ENCODE measurements at regions not wholly inside any gene's neighbourhood (a gene's known extent, or its start where the extent isn't known, plus 50 kb on each side); places are given as distances from the start of the nearest gene placed in this dataset.

- H3K4me3 ChIP-seq (ENCODE audit: low read depth, low read length) = no peak overlapping the region
- no peak for TF ChIP-seq ZNF510 (tag by site-specific recombination; IDR thresholded peaks at IDR 0.05; ENCODE audit: insufficient replicate concordance)
- no peak for TF ChIP-seq TRIM28 (IDR thresholded peaks at IDR 0.05; ENCODE audit: borderline replicate concordance, low read length)
- no peak for TF ChIP-seq MEIS1 (CRISPR knock-in tag; IDR thresholded peaks at IDR 0.05; ENCODE audit: borderline replicate concordance)
- no peak for TF ChIP-seq ZNF561 (tag by site-specific recombination; IDR thresholded peaks at IDR 0.05; ENCODE audit: borderline replicate concordance)
- TF ChIP-seq, protein P1, sequence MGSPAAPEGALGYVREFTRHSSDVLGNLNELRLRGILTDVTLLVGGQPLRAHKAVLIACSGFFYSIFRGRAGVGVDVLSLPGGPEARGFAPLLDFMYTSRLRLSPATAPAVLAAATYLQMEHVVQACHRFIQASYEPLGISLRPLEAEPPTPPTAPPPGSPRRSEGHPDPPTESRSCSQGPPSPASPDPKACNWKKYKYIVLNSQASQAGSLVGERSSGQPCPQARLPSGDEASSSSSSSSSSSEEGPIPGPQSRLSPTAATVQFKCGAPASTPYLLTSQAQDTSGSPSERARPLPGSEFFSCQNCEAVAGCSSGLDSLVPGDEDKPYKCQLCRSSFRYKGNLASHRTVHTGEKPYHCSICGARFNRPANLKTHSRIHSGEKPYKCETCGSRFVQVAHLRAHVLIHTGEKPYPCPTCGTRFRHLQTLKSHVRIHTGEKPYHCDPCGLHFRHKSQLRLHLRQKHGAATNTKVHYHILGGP (tag by site-specific recombination; IDR thresholded peaks at IDR 0.05) = no peak
- TF ChIP-seq ZFP3 (tag by site-specific recombination; IDR thresholded peaks at IDR 0.05; ENCODE audit: low read depth) = no peak
- TF ChIP-seq BCL11B (tag by site-specific recombination; IDR thresholded peaks at IDR 0.05; ENCODE audit: low read depth) = no peak
- no peak for TF ChIP-seq ZNF266 (tag by site-specific recombination; IDR thresholded peaks at IDR 0.05; ENCODE audit: low read depth)
- no peak for TF ChIP-seq ZNF426 (tag by site-specific recombination; IDR thresholded peaks at IDR 0.05)
- no peak for TF ChIP-seq EGR2 (tag by site-specific recombination; IDR thresholded peaks at IDR 0.05; ENCODE audit: low read depth)
- no peak for TF ChIP-seq ZNF76 (tag by site-specific recombination; IDR thresholded peaks at IDR 0.05; ENCODE audit: borderline replicate concordance, low read depth)
- TF ChIP-seq SP7 (tag by site-specific recombination; IDR thresholded peaks at IDR 0.05) = no peak
- no peak for TF ChIP-seq ZNF624 (tag by site-specific recombination; IDR thresholded peaks at IDR 0.05)
- no peak for TF ChIP-seq ZNF626 (tag by site-specific recombination; IDR thresholded peaks at IDR 0.05)
- CTCF ChIA-PET = interaction anchor here (0.6 to 3.1 kb wide), 4 partner anchors 16 to 184 kb away, joined by 3 to 11 read pairs (median 4); no protein-coding TSS in a partner anchor
- H3K36me3 ChIP-seq (ENCODE audit: control insufficient read depth in 2 of 2, insufficient read depth in 1 of 2, low read length in 2 of 2) = no peaks in the 10 kb centered on the region
- POLR2A ChIA-PET = no interaction called here
- H3K9me3 ChIP-seq (ENCODE audit: control insufficient read depth, insufficient read depth, low read depth, low read length) = no peaks in the 10 kb centered on the region
- H3K4me1 ChIP-seq (ENCODE audit: control insufficient read depth, insufficient read depth, low read length) = peaks cover 5% of the 10 kb centered on the region; the same call in 1 of the 2 replicates
- H3K27ac ChIP-seq (ENCODE audit: extremely low read depth, low read depth, low read length) = no peak overlapping the region
Measured at GRCh38 chr15:88987934-88988671, 74.9 kb upstream of the MFGE8 start.

- peaks cover 5% of the 10 kb centered on the region; the same call in 1 of the 2 replicates for H3K4me1 ChIP-seq (ENCODE audit: control insufficient read depth, insufficient read depth, low read length)
Measured at GRCh38 chr15:88989578-88989977, 76.4 kb upstream of the MFGE8 start.

More at GRCh38 chr15:88989578-88989977, 76.4 kb upstream of the MFGE8 start:
- no peak overlapping the region for H3K27ac ChIP-seq (ENCODE audit: extremely low read depth, low read depth, low read length)
- no peaks in the 10 kb centered on the region for H3K9me3 ChIP-seq (ENCODE audit: control insufficient read depth, insufficient read depth, low read depth, low read length)
- CTCF ChIA-PET = interaction anchor here (0.6 to 1.4 kb wide), 4 partner anchors 29 to 111 kb away, joined by 3 to 5 read pairs (median 3); no protein-coding TSS in a partner anchor
- POLR2A ChIA-PET = no interaction called here
- no peaks in the 10 kb centered on the region for H3K36me3 ChIP-seq (ENCODE audit: control insufficient read depth in 2 of 2, insufficient read depth in 1 of 2, low read length in 2 of 2)
- no peak for TF ChIP-seq ZNF777 (tag by site-specific recombination; IDR thresholded peaks at IDR 0.05; ENCODE audit: borderline replicate concordance)
- TF ChIP-seq ZSCAN23 (tag by site-specific recombination; IDR thresholded peaks at IDR 0.05) = no peak
- TF ChIP-seq ZNF335 (tag by site-specific recombination; conservative IDR thresholded peaks at IDR 0.05) = no peak
- no peak for TF ChIP-seq ZNF747 (tag by site-specific recombination; IDR thresholded peaks at IDR 0.05)
- no peak for TF ChIP-seq ZNF175 (tag by site-specific recombination; IDR thresholded peaks at IDR 0.05)
- no peak for TF ChIP-seq ZNF521 (tag by site-specific recombination; IDR thresholded peaks at IDR 0.05)
- TF ChIP-seq ZNF513 (tag by site-specific recombination; IDR thresholded peaks at IDR 0.05) = no peak
- TF ChIP-seq ZNF341 (tag by site-specific recombination; IDR thresholded peaks at IDR 0.05; ENCODE audit: low read depth) = no peak
- TF ChIP-seq ZNF837 (tag by site-specific recombination; IDR thresholded peaks at IDR 0.05) = no peak
- no peak for TF ChIP-seq ZBTB17 (tag by site-specific recombination; IDR thresholded peaks at IDR 0.05)
- TF ChIP-seq, protein P2, sequence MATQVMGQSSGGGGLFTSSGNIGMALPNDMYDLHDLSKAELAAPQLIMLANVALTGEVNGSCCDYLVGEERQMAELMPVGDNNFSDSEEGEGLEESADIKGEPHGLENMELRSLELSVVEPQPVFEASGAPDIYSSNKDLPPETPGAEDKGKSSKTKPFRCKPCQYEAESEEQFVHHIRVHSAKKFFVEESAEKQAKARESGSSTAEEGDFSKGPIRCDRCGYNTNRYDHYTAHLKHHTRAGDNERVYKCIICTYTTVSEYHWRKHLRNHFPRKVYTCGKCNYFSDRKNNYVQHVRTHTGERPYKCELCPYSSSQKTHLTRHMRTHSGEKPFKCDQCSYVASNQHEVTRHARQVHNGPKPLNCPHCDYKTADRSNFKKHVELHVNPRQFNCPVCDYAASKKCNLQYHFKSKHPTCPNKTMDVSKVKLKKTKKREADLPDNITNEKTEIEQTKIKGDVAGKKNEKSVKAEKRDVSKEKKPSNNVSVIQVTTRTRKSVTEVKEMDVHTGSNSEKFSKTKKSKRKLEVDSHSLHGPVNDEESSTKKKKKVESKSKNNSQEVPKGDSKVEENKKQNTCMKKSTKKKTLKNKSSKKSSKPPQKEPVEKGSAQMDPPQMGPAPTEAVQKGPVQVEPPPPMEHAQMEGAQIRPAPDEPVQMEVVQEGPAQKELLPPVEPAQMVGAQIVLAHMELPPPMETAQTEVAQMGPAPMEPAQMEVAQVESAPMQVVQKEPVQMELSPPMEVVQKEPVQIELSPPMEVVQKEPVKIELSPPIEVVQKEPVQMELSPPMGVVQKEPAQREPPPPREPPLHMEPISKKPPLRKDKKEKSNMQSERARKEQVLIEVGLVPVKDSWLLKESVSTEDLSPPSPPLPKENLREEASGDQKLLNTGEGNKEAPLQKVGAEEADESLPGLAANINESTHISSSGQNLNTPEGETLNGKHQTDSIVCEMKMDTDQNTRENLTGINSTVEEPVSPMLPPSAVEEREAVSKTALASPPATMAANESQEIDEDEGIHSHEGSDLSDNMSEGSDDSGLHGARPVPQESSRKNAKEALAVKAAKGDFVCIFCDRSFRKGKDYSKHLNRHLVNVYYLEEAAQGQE (tag by site-specific recombination; IDR thresholded peaks at IDR 0.05) = no peak
- no peak overlapping the region for H3K4me3 ChIP-seq (ENCODE audit: low read depth, low read length)

Data from HEK293 (cell line).